WTC11 (cell line): ENCODE measurements at regions not wholly inside any gene's neighbourhood (a gene's known extent, or its start where the extent isn't known, plus 50 kb on each side); places are given as distances from the start of the nearest gene placed in this dataset.

Source experiments
- CREB1 ChIP-seq: sonication (generic); formaldehyde crosslinking; IDR thresholded peaks from 2 replicates; pipeline ENCODE4 v1.8.0; 2023; ENCODE audit warnings: mild to moderate bottlenecking, missing genetic modification reagents
- CREM ChIP-seq: sonication (generic); formaldehyde crosslinking; IDR thresholded peaks from 2 replicates; pipeline ENCODE4 v1.8.1; 2022; ENCODE audit warnings: mild to moderate bottlenecking, missing genetic modification reagents, moderate library complexity
- CTCF ChIP-seq: fragments of 200-600 bp; IDR thresholded peaks from 2 replicates; pipeline ENCODE4 v1.8.0; 2022; ENCODE audit warnings: antibody characterized with exemption
- IRF2 ChIP-seq: sonication (generic); formaldehyde crosslinking; IDR thresholded peaks from 2 replicates; pipeline ENCODE4 v1.8.0; 2022; ENCODE audit warnings: low read depth, missing genetic modification reagents, borderline replicate concordance
- NR1H2 ChIP-seq: sonication (generic); formaldehyde crosslinking; IDR thresholded peaks from 2 replicates; pipeline ENCODE4 v1.9.0; 2021; ENCODE audit warnings: mild to moderate bottlenecking, moderate library complexity, missing genetic modification reagents
- TP53 ChIP-seq: sonication (generic); formaldehyde crosslinking; IDR thresholded peaks from 2 replicates; pipeline ENCODE4 v1.8.1; 2023; ENCODE audit warnings: mild to moderate bottlenecking, missing genetic modification reagents
- USF1 ChIP-seq: sonication (generic); formaldehyde crosslinking; IDR thresholded peaks from 2 replicates; pipeline ENCODE4 v1.8.0; 2022; ENCODE audit warnings: mild to moderate bottlenecking, missing genetic modification reagents
- ZBTB21 ChIP-seq: sonication (generic); formaldehyde crosslinking; IDR thresholded peaks from 2 replicates; pipeline ENCODE4 v1.8.1; 2023; ENCODE audit warnings: mild to moderate bottlenecking, missing genetic modification reagents, borderline replicate concordance
- ZNF121 ChIP-seq: sonication (generic); formaldehyde crosslinking; IDR thresholded peaks from 2 replicates; pipeline ENCODE4 v1.8.0; 2023; ENCODE audit warnings: missing genetic modification reagents

GRCh38 chr5:14925326-14925725 lies 53.7 kb upstream of the ANKH start:
- TF ChIP-seq USF1 (CRISPR knock-in tag) (no peak), CREM (CRISPR knock-in tag) (no peak), ZNF121 (CRISPR knock-in tag) (no peak), CREB1 (no peak), NR1H2 (no peak), CTCF (no peak), ZBTB21 (CRISPR knock-in tag) (no peak), IRF2 (CRISPR knock-in tag) (no peak), TP53 (CRISPR knock-in tag) (no peak)
